GM23248 (cell line): ENCODE measurements at regions not wholly inside any gene's neighbourhood (a gene's known extent, or its start where the extent isn't known, plus 50 kb on each side); places are given as distances from the start of the nearest gene placed in this dataset.

Experiments
- DNase-seq: peaks from one replicate; pipeline ENCODE4 v3.0.0-alpha.2; 2015
- H2AFZ ChIP-seq: fragments of 200-600 bp; sonication (generic); 2 replicates; pipeline ENCODE4 v1.6.1; 2016; ENCODE audit warnings: antibody characterized with exemption
- H3F3A ChIP-seq: fragments of 200-600 bp; sonication (generic); 2 replicates; pipeline ENCODE4 v1.6.1; 2016; ENCODE audit warnings: mild to moderate bottlenecking, antibody characterized with exemption, mixed run types; ENCODE audit not compliant: insufficient read depth
- H3K27ac ChIP-seq: fragments of 200-600 bp; sonication (generic); 2 replicates; pipeline ENCODE4 v1.5.1; 2016; ENCODE audit warnings: mild to moderate bottlenecking
- H3K27me3 ChIP-seq: fragments of 200-600 bp; sonication (generic); replicated peaks from 2 replicates; pipeline ENCODE4 v1.6.1; 2016; ENCODE audit warnings: mild to moderate bottlenecking; ENCODE audit not compliant: insufficient read depth
- H3K36me3 ChIP-seq: fragments of 200-600 bp; sonication (generic); 2 replicates; pipeline ENCODE4 v1.6.1; 2016; ENCODE audit warnings: low read depth, mild to moderate bottlenecking
- H3K4me1 ChIP-seq: fragments of 200-600 bp; sonication (generic); 2 replicates; pipeline ENCODE4 v1.6.1; 2016; ENCODE audit warnings: mild to moderate bottlenecking; ENCODE audit not compliant: insufficient read depth
- H3K4me2 ChIP-seq: fragments of 200-600 bp; sonication (generic); one replicate; pipeline ENCODE4 v1.6.1; 2016; ENCODE audit warnings: mild to moderate bottlenecking; ENCODE audit not compliant: unreplicated experiment
- H3K4me3 ChIP-seq: fragments of 200-600 bp; sonication (generic); 2 replicates; pipeline ENCODE4 v1.5.1; 2016; ENCODE audit warnings: mild to moderate bottlenecking
- H3K79me2 ChIP-seq: fragments of 200-600 bp; sonication (generic); 2 replicates; pipeline ENCODE4 v1.6.1; 2016; ENCODE audit warnings: mild to moderate bottlenecking; ENCODE audit not compliant: insufficient read depth
- H3K9ac ChIP-seq: fragments of 200-600 bp; sonication (generic); 2 replicates; pipeline ENCODE4 v1.6.1; 2016; ENCODE audit warnings: mild to moderate bottlenecking
- H3K9me2 ChIP-seq: fragments of 200-600 bp; sonication (generic); 2 replicates; pipeline ENCODE4 v1.6.1; 2016; ENCODE audit warnings: mixed run types, mild to moderate bottlenecking, moderate library complexity; ENCODE audit not compliant: insufficient read depth
- H3K9me3 ChIP-seq: fragments of 200-600 bp; sonication (generic); one replicate; pipeline ENCODE4 v1.6.1; 2017; ENCODE audit warnings: low read depth
- H4K20me1 ChIP-seq: fragments of 200-600 bp; sonication (generic); 2 replicates; pipeline ENCODE4 v1.6.0; 2016; ENCODE audit not compliant: insufficient read depth
- EZH2 ChIP-seq: fragments of 200-600 bp; sonication (generic); IDR thresholded peaks from 2 replicates; pipeline ENCODE4 v1.6.1; 2018; ENCODE audit warnings: antibody characterized with exemption, mild to moderate bottlenecking; ENCODE audit not compliant: insufficient read depth, poor library complexity, severe bottlenecking
- EZH2phosphoT487 ChIP-seq: fragments of 200-600 bp; sonication (generic); IDR thresholded peaks from 2 replicates; pipeline ENCODE4 v1.6.1; 2018; ENCODE audit warnings: antibody characterized with exemption, moderate library complexity, mild to moderate bottlenecking, low read depth; ENCODE audit not compliant: insufficient read depth
- WGBS, 2 experiments: methylation state at CpG; one replicate each; pipeline ENCODE4 v1.1.6; 2015 to 2017; ENCODE audit warnings: low lambda C conversion rate in 2 of 2, low coverage in 1 of 2; ENCODE audit errors: missing lambda C conversion rate in 2 of 2; 5-methylcytosine and 5-hydroxymethylcytosine counted together
- in situ Hi-C: fragments of 300-500 bp; cut with MboI; formaldehyde crosslinking; loops from 2 replicates; pipeline ENCODE4 v1.15.0; 2020

GRCh38 chr2:521853-522530 lies 155.2 kb downstream of the TMEM18 start:
- DNase-seq = no peak
- Histone ChIP-seq H3K36me3 (no peaks in the 10 kb centered on the region), H3F3A (no peaks in the 10 kb centered on the region), H3K27me3 (no peaks in the 10 kb centered on the region), H3K9ac (no peak overlapping the region), H3K27ac (no peak overlapping the region), H3K4me1 (no peaks in the 10 kb centered on the region), H3K79me2 (no peaks in the 10 kb centered on the region), H3K9me3 (no peaks in the 10 kb centered on the region), H3K9me2 (no peaks in the 10 kb centered on the region), H4K20me1 (no peaks in the 10 kb centered on the region), H3K4me3 (no peak overlapping the region), H3K4me2 (no peak overlapping the region), H2AFZ (no peak overlapping the region)
- 69 to 76% methylated on average over 31 of the region's 31 CpGs for WGBS, 2 experiments
- in situ Hi-C loops = no loop called here
- TF ChIP-seq EZH2phosphoT487 (no peak), EZH2 (no peak)

GRCh38 chr2:520663-521340 lies 156.4 kb downstream of the TMEM18 start:
- DNase-seq = no peak
- Histone ChIP-seq H3K4me2 (no peak overlapping the region), H3K9me2 (no peaks in the 10 kb centered on the region), H3K79me2 (no peaks in the 10 kb centered on the region), H3K4me3 (no peak overlapping the region), H3K9me3 (no peaks in the 10 kb centered on the region), H2AFZ (no peak overlapping the region), H3K27me3 (no peaks in the 10 kb centered on the region), H4K20me1 (no peaks in the 10 kb centered on the region), H3K36me3 (no peaks in the 10 kb centered on the region), H3K4me1 (no peaks in the 10 kb centered on the region), H3F3A (no peaks in the 10 kb centered on the region), H3K9ac (no peak overlapping the region), H3K27ac (no peak overlapping the region)
- in situ Hi-C loops = no loop called here
- TF ChIP-seq EZH2 (no peak), EZH2phosphoT487 (no peak)
- WGBS, 2 experiments = 48 to 59% methylated on average over 11 of the region's 11 CpGs

DNA sequence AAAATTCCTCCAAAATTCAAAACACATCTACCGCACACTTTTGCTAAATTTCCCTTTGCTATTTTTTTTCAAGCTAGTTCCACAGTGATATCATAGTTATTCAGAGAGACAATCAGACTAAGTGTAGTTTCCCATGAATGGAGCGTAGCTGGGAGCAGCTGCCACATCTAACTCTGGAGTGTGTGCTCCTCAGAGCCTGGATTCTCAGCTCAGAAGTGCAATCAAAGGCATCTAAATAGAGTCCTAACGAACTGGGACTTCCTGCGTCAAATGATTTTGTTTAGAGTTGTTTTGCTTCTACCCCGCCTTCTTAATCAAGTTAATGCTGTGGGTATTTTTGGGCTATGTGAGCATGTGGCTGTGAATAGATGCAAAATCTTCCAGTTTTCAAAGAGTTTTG lies 160.3 kb downstream of the TMEM18 start:
- no peak overlapping the region for H3K4me3 ChIP-seq
- no peaks in the 10 kb centered on the region for H3K9me3 ChIP-seq
- H3K36me3 ChIP-seq = no peaks in the 10 kb centered on the region
- no peaks in the 10 kb centered on the region for H3K27me3 ChIP-seq
- H3K4me2 ChIP-seq = no peak overlapping the region
- no peaks in the 10 kb centered on the region for H3K4me1 ChIP-seq
- no peak overlapping the region for H3K9ac ChIP-seq
- H4K20me1 ChIP-seq = no peaks in the 10 kb centered on the region
- no peaks in the 10 kb centered on the region for H3F3A ChIP-seq
- DNase-seq = no peak
- H3K27ac ChIP-seq = no peak overlapping the region
- no peak overlapping the region for H2AFZ ChIP-seq
- TF ChIP-seq EZH2 (no peak), EZH2phosphoT487 (no peak)
- in situ Hi-C loops = no loop called here
- H3K79me2 ChIP-seq = no peaks in the 10 kb centered on the region
- 51 to 52% methylated on average over 5 of the region's 5 CpGs for WGBS, 2 experiments
- H3K9me2 ChIP-seq = no peaks in the 10 kb centered on the region

GRCh38 chr2:516131-516530 lies 161.1 kb downstream of the TMEM18 start:
- H3K4me1 ChIP-seq = no peaks in the 10 kb centered on the region
- no peaks in the 10 kb centered on the region for H3K36me3 ChIP-seq
- H3K27ac ChIP-seq = no peak overlapping the region
- H3F3A ChIP-seq = no peaks in the 10 kb centered on the region
- H2AFZ ChIP-seq = no peak overlapping the region
- no peak for DNase-seq
- H3K9me2 ChIP-seq = no peaks in the 10 kb centered on the region
- no peaks in the 10 kb centered on the region for H3K27me3 ChIP-seq
- no peaks in the 10 kb centered on the region for H3K79me2 ChIP-seq
- in situ Hi-C loops = no loop called here
- H4K20me1 ChIP-seq = no peaks in the 10 kb centered on the region
- TF ChIP-seq EZH2 (no peak), EZH2phosphoT487 (no peak)
- H3K4me2 ChIP-seq = no peak overlapping the region
- H3K9ac ChIP-seq = no peak overlapping the region
- no peak overlapping the region for H3K4me3 ChIP-seq
- no peaks in the 10 kb centered on the region for H3K9me3 ChIP-seq
- WGBS, 2 experiments = 55 to 65% methylated on average over 7 of the region's 7 CpGs
